MM.1S (cell line): ENCODE measurements at regions not wholly inside any gene's neighbourhood (a gene's known extent, or its start where the extent isn't known, plus 50 kb on each side); places are given as distances from the start of the nearest gene placed in this dataset.

Experiments used
- CTCF ChIP-seq: fragments of 300-600 bp; sonication (generic); IDR thresholded peaks from 2 replicates; pipeline ENCODE4 v1.5.1; 2016; ENCODE audit warnings: antibody characterized with exemption, low read length, mixed read lengths
- EZH2phosphoT487 ChIP-seq: fragments of 300-600 bp; sonication (generic); IDR thresholded peaks from 2 replicates; pipeline ENCODE4 v1.6.1; 2018; ENCODE audit warnings: antibody characterized with exemption, low read length

- TF ChIP-seq EZH2phosphoT487 (no peak), CTCF (no peak)
Measured at GRCh38 chrX:69357317-69357716, 146.8 kb upstream of the NALF2 start.
